CD4-positive, alpha-beta memory T cell (primary cell): ENCODE measurements at regions not wholly inside any gene's neighbourhood (a gene's known extent, or its start where the extent isn't known, plus 50 kb on each side); places are given as distances from the start of the nearest gene placed in this dataset.

Experiments
- CTCF ChIA-PET: fragments of 350-600 bp; sonication (Branson Sonifier 250); formaldehyde crosslinking; loops from one replicate; lab custom pipeline; 2021; ENCODE audit warnings: inconsistent platforms; ENCODE audit not compliant: partially characterized antibody; lab: Charles Lee
- POLR2A ChIA-PET: fragments of 350-600 bp; sonication (Branson Sonifier 250); formaldehyde crosslinking; loops from one replicate; lab custom pipeline; 2021; ENCODE audit not compliant: partially characterized antibody; lab: Charles Lee
- DNase-seq, 5 donors: peaks; one replicate each; pipeline versions ENCODE4 v3.0.0 to v3.0.0-alpha.2; 2020 to 2022; ENCODE audit warnings: mixed read lengths in 1 of 5
- H3K27ac ChIP-seq: one replicate; pipeline ENCODE4 v1.7.0; 2013; ENCODE audit warnings: low read depth, low read length
- H3K27me3 ChIP-seq: 2 replicates; pipeline ENCODE4 v1.7.0; 2013; ENCODE audit warnings: mild to moderate bottlenecking, low read length, moderate library complexity; ENCODE audit not compliant: insufficient read depth
- H3K36me3 ChIP-seq: 2 replicates; pipeline ENCODE4 v1.7.0; 2013; ENCODE audit warnings: mild to moderate bottlenecking, low read length, moderate library complexity; ENCODE audit not compliant: insufficient read depth
- H3K4me1 ChIP-seq: 2 replicates; pipeline ENCODE4 v1.7.0; 2013; ENCODE audit warnings: mild to moderate bottlenecking, low read length, moderate library complexity; ENCODE audit not compliant: insufficient read depth
- H3K4me3 ChIP-seq, 2 donors: one replicate each; pipeline ENCODE4 v1.7.0; 2013; ENCODE audit warnings: low read length in 2 of 2, mild to moderate bottlenecking in 1 of 2
- H3K9me3 ChIP-seq, 2 donors: one replicate each; pipeline ENCODE4 v1.7.0; 2013; ENCODE audit warnings: low read length in 2 of 2, control low read depth in 1 of 2; ENCODE audit not compliant: control insufficient read depth in 1 of 2
- H3K27ac Mint-ChIP-seq, 7 donors: one replicate each; pipeline ENCODE4 v1.8.0; 2020 to 2021; ENCODE audit warnings: mixed read lengths in 7 of 7, mild to moderate bottlenecking in 6 of 7, inconsistent platforms in 3 of 7, moderate library complexity in 3 of 7
- H3K27me3 Mint-ChIP-seq, 2 donors: one replicate each; pipeline ENCODE4 v1.8.0; 2020 to 2021; ENCODE audit warnings: mixed read lengths in 2 of 2
- H3K36me3 Mint-ChIP-seq, 2 donors: one replicate each; pipeline ENCODE4 v1.8.0; 2020 to 2021; ENCODE audit warnings: mixed read lengths in 2 of 2, inconsistent platforms in 1 of 2, mild to moderate bottlenecking in 1 of 2
- H3K4me1 Mint-ChIP-seq, 4 donors: one replicate each; pipeline ENCODE4 v1.8.0; 2020 to 2021; ENCODE audit warnings: mixed read lengths in 4 of 4, mild to moderate bottlenecking in 1 of 4
- H3K4me3 Mint-ChIP-seq, 8 donors: one replicate each; pipeline ENCODE4 v1.8.0; 2020 to 2021; ENCODE audit warnings: mixed read lengths in 8 of 8, mild to moderate bottlenecking in 7 of 8, moderate library complexity in 6 of 8, inconsistent platforms in 3 of 8
- H3K9me3 Mint-ChIP-seq, 8 donors: one replicate each; pipeline ENCODE4 v1.8.0; 2020 to 2021; ENCODE audit warnings: mixed read lengths in 8 of 8, mild to moderate bottlenecking in 5 of 8, inconsistent platforms in 3 of 8, moderate library complexity in 1 of 8
- intact Hi-C: fragments of 100-400 bp; cut with micrococcal nuclease; formaldehyde crosslinking; loops from one replicate; pipeline ENCODE4 v1.15.1; 2023

DNA sequence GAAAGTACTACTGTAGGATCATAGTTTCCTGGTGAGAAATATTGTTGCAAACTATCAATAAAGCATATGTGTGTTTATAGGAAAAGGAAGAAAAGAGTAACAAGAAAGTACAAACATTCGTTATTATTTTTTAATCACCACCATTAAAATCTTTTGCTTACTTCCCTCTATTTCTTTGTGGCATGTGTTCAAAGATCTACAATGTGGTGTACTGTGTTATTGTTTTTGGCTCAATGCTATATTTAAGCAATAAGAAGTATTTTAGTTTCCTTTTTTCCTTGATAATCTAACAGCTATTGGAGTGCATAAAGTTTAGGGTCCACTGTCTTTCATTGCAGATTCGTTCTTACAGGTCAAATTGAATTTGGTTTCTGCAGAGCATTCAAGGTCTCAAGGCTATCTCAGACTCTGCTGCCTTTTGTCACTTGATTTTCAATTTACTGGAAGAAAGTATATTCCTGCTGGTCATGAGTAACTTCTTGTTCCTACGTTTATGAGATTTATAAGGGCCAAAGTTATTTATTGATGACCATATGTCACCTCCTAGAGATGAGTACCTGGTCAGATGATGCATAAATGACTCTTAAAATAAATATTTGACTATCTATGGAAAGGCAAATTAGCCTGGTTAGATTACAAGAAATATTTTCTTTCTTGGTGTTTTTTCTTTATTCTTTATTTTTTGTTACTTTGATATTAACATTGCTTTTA is 323.0 kb downstream of the TMEM167A start:
- peaks cover 0 to 6% (median 0%) of the 10 kb centered on the region in 8 donors for H3K9me3 Mint-ChIP-seq
- H3K4me1 Mint-ChIP-seq: peaks cover under 1 to 4% (median 2%) of the 10 kb centered on the region in 4 donors
- peaks cover 2% of the 10 kb centered on the region for H3K4me1 ChIP-seq
- no peaks in the 10 kb centered on the region for H3K36me3 ChIP-seq
- H3K27ac Mint-ChIP-seq: no peak overlapping the region
- H3K27me3 ChIP-seq: no peaks in the 10 kb centered on the region
- intact Hi-C loops: no loop called here
- peaks cover 0 to 1% of the 10 kb centered on the region in 2 donors for H3K27me3 Mint-ChIP-seq
- POLR2A ChIA-PET: no interaction called here
- H3K9me3 ChIP-seq: no peaks in the 10 kb centered on the region
- H3K36me3 Mint-ChIP-seq: no peaks in the 10 kb centered on the region
- CTCF ChIA-PET: no interaction called here
- H3K4me3 Mint-ChIP-seq: no peak overlapping the region
- H3K27ac ChIP-seq: no peak overlapping the region
- no peak overlapping the region for H3K4me3 ChIP-seq
- DNase-seq: no peak

GRCh38 chr5:82753374-82753773 is 323.8 kb downstream of the TMEM167A start:
- DNase-seq: no peak
- Histone ChIP-seq H3K36me3 (no peaks in the 10 kb centered on the region), H3K27me3 (no peaks in the 10 kb centered on the region), H3K4me1 (peaks cover 11% of the 10 kb centered on the region), H3K27ac (no peak overlapping the region), H3K4me3 (no peak overlapping the region), H3K9me3 (no peaks in the 10 kb centered on the region)
- peaks cover 9 to 12% (median 11%) of the 10 kb centered on the region in 4 donors for H3K4me1 Mint-ChIP-seq
- no peaks in the 10 kb centered on the region for H3K36me3 Mint-ChIP-seq
- no peak overlapping the region for H3K27ac Mint-ChIP-seq
- H3K27me3 Mint-ChIP-seq: peaks cover 0 to 1% of the 10 kb centered on the region in 2 donors
- ChIA-PET CTCF (no interaction called here), POLR2A (no interaction called here)
- intact Hi-C loops: no loop called here
- peaks cover 0 to 6% (median 0%) of the 10 kb centered on the region in 8 donors for H3K9me3 Mint-ChIP-seq
- H3K4me3 Mint-ChIP-seq: no peak overlapping the region

DNA sequence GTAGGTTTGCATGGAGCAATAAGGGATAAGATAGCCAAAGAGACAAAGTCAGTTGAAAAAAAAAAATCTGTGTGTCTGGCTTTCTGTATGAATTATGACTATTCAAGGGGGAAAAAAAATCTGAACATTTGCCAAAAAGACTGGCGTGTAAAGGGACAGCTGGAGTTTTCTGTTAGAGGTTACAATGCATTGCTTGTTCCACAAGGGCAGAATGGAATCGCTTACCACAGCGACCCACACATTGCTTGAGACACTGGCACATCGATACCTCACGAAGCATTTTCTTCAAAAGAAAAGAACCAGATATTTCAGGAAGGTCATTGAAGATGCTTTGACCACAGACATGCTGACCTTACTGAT is 327.8 kb downstream of the TMEM167A start:
- H3K4me3 Mint-ChIP-seq: no peak overlapping the region
- peaks cover 1 to 3% of the 10 kb centered on the region in 2 donors for H3K27me3 Mint-ChIP-seq
- H3K9me3 ChIP-seq: no peaks in the 10 kb centered on the region
- ChIA-PET CTCF (no interaction called here), POLR2A (interaction anchor here (0.6 kb wide), 1 partner anchor 17 kb away, joined by 4 read pairs; no protein-coding TSS in a partner anchor)
- H3K9me3 Mint-ChIP-seq: peaks cover 0 to 6% (median 0%) of the 10 kb centered on the region in 8 donors
- no peak overlapping the region for H3K27ac ChIP-seq
- no peak overlapping the region for H3K4me3 ChIP-seq
- H3K36me3 Mint-ChIP-seq: no peaks in the 10 kb centered on the region
- H3K27ac Mint-ChIP-seq: no peak overlapping the region
- intact Hi-C loops: no loop called here
- DNase-seq: no peak
- no peaks in the 10 kb centered on the region for H3K36me3 ChIP-seq
- H3K27me3 ChIP-seq: no peaks in the 10 kb centered on the region
- H3K4me1 Mint-ChIP-seq: peaks cover 13 to 19% (median 15%) of the 10 kb centered on the region in 4 donors
- H3K4me1 ChIP-seq: peaks cover 11% of the 10 kb centered on the region

- Histone ChIP-seq H3K36me3 (no peaks in the 10 kb centered on the region), H3K4me3 (no peak overlapping the region), H3K27me3 (no peaks in the 10 kb centered on the region), H3K9me3 (no peaks in the 10 kb centered on the region), H3K27ac (no peak overlapping the region), H3K4me1 (peaks cover 11% of the 10 kb centered on the region)
- H3K27me3 Mint-ChIP-seq: peaks cover 1 to 3% of the 10 kb centered on the region in 2 donors
- H3K27ac Mint-ChIP-seq: peak overlapping the region in 4 of 7 donors; percentile 12 to 44 (median 29)
- ChIA-PET POLR2A (interaction anchor here (0.6 kb wide), 1 partner anchor 16 kb away, joined by 4 read pairs; no protein-coding TSS in a partner anchor), CTCF (interaction anchor here (1.1 kb wide), 1 partner anchor 17 kb away, joined by 3 read pairs; no protein-coding TSS in a partner anchor)
- H3K4me1 Mint-ChIP-seq: peaks cover 13 to 19% (median 15%) of the 10 kb centered on the region in 4 donors
- H3K36me3 Mint-ChIP-seq: no peaks in the 10 kb centered on the region
- no peak for DNase-seq
- intact Hi-C loops: no loop called here
- peak overlapping the region in 3 of 8 donors; percentile 23 to 44 (median 36) for H3K4me3 Mint-ChIP-seq
- peaks cover 0 to 6% (median 0%) of the 10 kb centered on the region in 8 donors for H3K9me3 Mint-ChIP-seq
These were observed 328.3 kb downstream of the TMEM167A start for GRCh38 chr5:82748688-82749460.

GRCh38 chr5:82747986-82748385 is 329.2 kb downstream of the TMEM167A start:
- no peaks in the 10 kb centered on the region for H3K36me3 Mint-ChIP-seq
- no peak for DNase-seq
- ChIA-PET CTCF (interaction anchor here (1.1 kb wide), 1 partner anchor 18 kb away, joined by 3 read pairs; no protein-coding TSS in a partner anchor), POLR2A (no interaction called here)
- Histone ChIP-seq H3K4me1 (peaks cover 11% of the 10 kb centered on the region), H3K27ac (no peak overlapping the region), H3K36me3 (no peaks in the 10 kb centered on the region), H3K27me3 (no peaks in the 10 kb centered on the region), H3K9me3 (no peaks in the 10 kb centered on the region), H3K4me3 (no peak overlapping the region)
- H3K4me1 Mint-ChIP-seq: peaks cover 13 to 19% (median 15%) of the 10 kb centered on the region in 4 donors
- intact Hi-C loops: no loop called here
- H3K27me3 Mint-ChIP-seq: peaks cover 1 to 3% of the 10 kb centered on the region in 2 donors
- peak overlapping the region in 1 of 8 donors; percentile 44 for H3K4me3 Mint-ChIP-seq
- peaks cover 0 to 6% (median 0%) of the 10 kb centered on the region in 8 donors for H3K9me3 Mint-ChIP-seq
- H3K27ac Mint-ChIP-seq: peak overlapping the region in 2 of 7 donors; percentile 4 to 45

DNA sequence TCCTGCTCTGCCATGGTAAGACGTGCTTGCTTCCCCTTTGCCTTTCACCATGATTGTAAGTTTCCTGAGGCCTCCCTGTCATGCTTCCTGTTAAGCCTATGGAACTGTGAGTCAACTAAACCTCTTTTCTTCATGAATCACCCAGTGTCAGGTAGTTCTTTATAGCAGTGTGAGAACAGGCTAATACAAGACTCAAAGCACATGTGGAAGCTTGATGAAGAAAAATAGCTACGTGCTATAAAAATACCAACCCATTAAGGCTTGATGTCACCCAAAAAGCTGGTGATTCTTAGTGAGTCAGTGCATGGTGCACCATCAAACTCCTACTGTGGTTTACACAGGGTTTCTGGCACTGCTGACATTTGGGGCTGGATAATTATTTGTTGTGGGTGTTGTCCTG is 332.2 kb downstream of the TMEM167A start:
- Mint-ChIP-seq H3K27me3 (peaks cover 0 to 3% of the 10 kb centered on the region in 2 donors), H3K36me3 (no peaks in the 10 kb centered on the region)
- H3K9me3 ChIP-seq: no peaks in the 10 kb centered on the region

DNA sequence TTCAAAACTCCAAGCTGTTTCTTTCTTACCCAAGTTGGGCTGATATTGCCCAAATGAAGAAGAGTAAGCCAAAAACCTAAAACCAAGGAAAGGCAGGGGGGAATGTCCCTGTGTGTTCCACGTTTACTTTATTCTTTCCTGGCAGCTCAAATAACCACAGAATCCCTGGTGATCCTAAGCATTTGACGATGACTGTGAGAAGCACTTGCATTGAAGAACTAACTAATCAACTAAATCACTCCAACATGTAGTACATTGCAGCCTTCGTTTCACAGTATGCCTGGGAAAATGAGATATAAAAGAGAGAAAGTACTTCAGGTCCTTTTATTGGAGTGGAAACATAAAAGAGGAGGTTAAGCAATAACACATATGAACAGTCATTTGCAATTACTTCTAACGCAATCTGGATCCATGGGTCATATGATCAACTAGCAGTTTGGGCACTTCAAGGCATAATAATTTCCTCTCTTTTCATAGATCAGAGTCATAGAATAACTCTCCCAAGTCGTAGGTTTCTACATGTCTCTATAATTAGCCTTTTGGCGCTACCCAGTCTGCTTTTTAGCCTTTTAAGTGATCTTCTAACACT is 338.4 kb downstream of the TMEM167A start:
- ChIA-PET CTCF (no interaction called here), POLR2A (no interaction called here)
- H3K9me3 ChIP-seq: no peaks in the 10 kb centered on the region
- no peaks in the 10 kb centered on the region for H3K36me3 ChIP-seq
- no peak overlapping the region for H3K4me3 ChIP-seq
- Mint-ChIP-seq H3K27me3 (peaks cover 0 to 1% of the 10 kb centered on the region in 2 donors), H3K36me3 (no peaks in the 10 kb centered on the region), H3K9me3 (no peaks in the 10 kb centered on the region), H3K4me1 (no peaks in the 10 kb centered on the region), H3K4me3 (no peak overlapping the region), H3K27ac (no peak overlapping the region)
- H3K4me1 ChIP-seq: no peaks in the 10 kb centered on the region
- intact Hi-C loops: no loop called here
- no peaks in the 10 kb centered on the region for H3K27me3 ChIP-seq
- no peak for DNase-seq
- H3K27ac ChIP-seq: no peak overlapping the region

More for the DNA sequence above, 332.2 kb downstream of the TMEM167A start:
- no peak overlapping the region for H3K27ac Mint-ChIP-seq
- Histone ChIP-seq H3K4me3 (no peak overlapping the region), H3K4me1 (peaks cover 11% of the 10 kb centered on the region), H3K27ac (no peak overlapping the region), H3K27me3 (no peaks in the 10 kb centered on the region), H3K36me3 (no peaks in the 10 kb centered on the region)
- CTCF ChIA-PET: no interaction called here
- peaks cover 13 to 19% (median 15%) of the 10 kb centered on the region in 4 donors for H3K4me1 Mint-ChIP-seq
- intact Hi-C loops: no loop called here
- H3K9me3 Mint-ChIP-seq: no peaks in the 10 kb centered on the region
- no peak overlapping the region for H3K4me3 Mint-ChIP-seq
- POLR2A ChIA-PET: no interaction called here
- DNase-seq: no peak
